Common myeloid progenitor, CD34-positive (primary cell): ENCODE measurements at regions not wholly inside any gene's neighbourhood (a gene's known extent, or its start where the extent isn't known, plus 50 kb on each side); places are given as distances from the start of the nearest gene placed in this dataset.

Source experiments
- CTCF ChIA-PET: fragments of 350-600 bp; sonication (Branson Sonifier 250); formaldehyde crosslinking; loops from one replicate; lab custom pipeline; 2021; ENCODE audit warnings: antibody characterized with exemption; lab: Charles Lee
- POLR2A ChIA-PET: fragments of 350-600 bp; sonication (Branson Sonifier 250); formaldehyde crosslinking; loops from one replicate; lab custom pipeline; 2021; ENCODE audit warnings: antibody characterized with exemption; lab: Charles Lee
- DNase-seq, 3 donors: peaks; one replicate each; pipeline versions ENCODE4 v3.0.0 to v3.0.0-alpha.2; 2013
- H3K27ac ChIP-seq, 2 experiments: 1 replicate in 1 of 2; 2 replicates in 1 of 2; pipeline ENCODE4 v1.7.0; 2013; ENCODE audit warnings: inconsistent platforms in 2 of 2, low read length in 2 of 2, mild to moderate bottlenecking in 2 of 2, low read depth in 1 of 2, moderate library complexity in 1 of 2; ENCODE audit not compliant: severe bottlenecking in 2 of 2, insufficient read depth in 1 of 2, poor library complexity in 1 of 2
- H3K27me3 ChIP-seq, 5 experiments: replicated peaks in 2 of 5; 1 replicate in 3 of 5; 2 replicates in 2 of 5; pipeline versions ENCODE4 v1.6.1 to v1.7.0; 2013; ENCODE audit warnings: low read length in 4 of 5, mild to moderate bottlenecking in 2 of 5, moderate library complexity in 2 of 5, inconsistent platforms in 1 of 5; ENCODE audit not compliant: insufficient read depth in 5 of 5, control insufficient read depth in 4 of 5
- H3K36me3 ChIP-seq, 4 experiments: 1 replicate in 2 of 4; 2 replicates in 2 of 4; pipeline versions ENCODE4 v1.6.1 to v1.7.0; 2013; ENCODE audit warnings: low read length in 3 of 4, control low read depth in 1 of 4, mild to moderate bottlenecking in 1 of 4; ENCODE audit not compliant: control insufficient read depth in 4 of 4, insufficient read depth in 4 of 4
- H3K4me1 ChIP-seq, 4 experiments: 1 replicate in 3 of 4; 2 replicates in 1 of 4; pipeline versions ENCODE4 v1.6.1 to v1.7.1; 2013; ENCODE audit warnings: low read length in 3 of 4, mild to moderate bottlenecking in 3 of 4, control low read depth in 1 of 4, inconsistent platforms in 1 of 4, moderate library complexity in 1 of 4; ENCODE audit not compliant: control insufficient read depth in 4 of 4, insufficient read depth in 4 of 4; ENCODE audit errors: control extremely low read depth in 1 of 4
- H3K4me3 ChIP-seq, 7 experiments: 1 replicate in 4 of 7; 2 replicates in 3 of 7; pipeline versions ENCODE4 v1.5.1 to v1.7.0; 2013; ENCODE audit warnings: mild to moderate bottlenecking in 7 of 7, low read length in 6 of 7, moderate library complexity in 6 of 7, inconsistent platforms in 2 of 7, low read depth in 2 of 7, control low read depth in 1 of 7; ENCODE audit not compliant: insufficient read depth in 4 of 7, control insufficient read depth in 1 of 7; ENCODE audit errors: extremely low read depth in 1 of 7
- H3K9me3 ChIP-seq, 5 experiments: 1 replicate in 4 of 5; 2 replicates in 1 of 5; pipeline versions ENCODE4 v1.6.1 to v1.7.1; 2013; ENCODE audit warnings: low read length in 4 of 5, mild to moderate bottlenecking in 2 of 5, inconsistent platforms in 1 of 5, low read depth in 1 of 5, moderate library complexity in 1 of 5; ENCODE audit not compliant: control insufficient read depth in 4 of 5, insufficient read depth in 2 of 5; ENCODE audit errors: control extremely low read depth in 1 of 5
- WGBS: methylation state at CpG from one replicate; pipeline ENCODE4 v1.1.5; 2013; ENCODE audit not compliant: insufficient coverage; 5-methylcytosine and 5-hydroxymethylcytosine counted together

DNA sequence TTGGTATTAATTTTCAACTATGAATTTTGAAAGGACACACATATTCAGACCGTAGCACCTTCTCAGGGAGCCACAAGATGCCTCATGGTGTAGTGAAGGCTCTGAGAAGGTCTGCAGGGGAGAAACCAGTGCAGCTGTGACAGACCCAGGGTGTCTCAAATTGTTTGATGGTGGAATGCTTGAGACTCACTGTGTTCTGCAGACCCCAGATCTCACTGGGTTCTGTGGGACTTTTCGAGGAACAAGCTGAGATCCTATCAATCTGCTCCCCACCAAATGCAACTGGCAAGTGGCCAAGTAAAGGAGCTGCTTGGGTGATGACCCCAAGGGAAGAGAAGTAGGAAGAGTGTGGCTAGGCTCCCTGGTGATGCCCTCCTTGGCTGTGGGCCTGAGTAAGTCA is 130.5 kb upstream of the UNC5B start:
- Histone ChIP-seq H3K4me3 (no peak overlapping the region), H3K27me3 (peaks cover 0 to 2% (median 0%) of the 10 kb centered on the region in 5 experiments), H3K36me3 (no peaks in the 10 kb centered on the region), H3K9me3 (no peaks in the 10 kb centered on the region), H3K4me1 (peaks cover 0 to 3% (median 0%) of the 10 kb centered on the region in 4 experiments), H3K27ac (no peak overlapping the region)
- no peak for DNase-seq
- ChIA-PET POLR2A (no interaction called here), CTCF (interaction anchor here (0.6 kb wide), 1 partner anchor 553 kb away, joined by 3 read pairs; no protein-coding TSS in a partner anchor)
- WGBS: 100% methylated on average over 1 of the region's 2 CpGs

- Histone ChIP-seq H3K27me3 (peaks cover 0 to 2% (median 0%) of the 10 kb centered on the region in 5 experiments), H3K9me3 (no peaks in the 10 kb centered on the region), H3K36me3 (no peaks in the 10 kb centered on the region), H3K4me3 (no peak overlapping the region), H3K4me1 (peaks cover 0 to 3% (median 0%) of the 10 kb centered on the region in 4 experiments), H3K27ac (no peak overlapping the region)
- DNase-seq: no peak
- POLR2A ChIA-PET: no interaction called here
- WGBS: 86% methylated on average over 9 of the region's 10 CpGs
- CTCF ChIA-PET: no interaction called here
Observed at GRCh38 chr10:71082960-71083715, 129.2 kb upstream of the UNC5B start.

GRCh38 chr10:71083716-71083975 is 128.7 kb upstream of the UNC5B start:
- whole genome bisulfite sequencing: 89% methylated on average over 4 of the region's 5 CpGs
- DNase-seq: no peak
- H3K27me3 ChIP-seq: peaks cover 0 to 2% (median 0%) of the 10 kb centered on the region in 5 experiments
- H3K27ac ChIP-seq: no peak overlapping the region
- ChIA-PET POLR2A (no interaction called here), CTCF (no interaction called here)
- H3K4me1 ChIP-seq: peaks cover 0 to 3% (median 0%) of the 10 kb centered on the region in 4 experiments
- H3K36me3 ChIP-seq: no peaks in the 10 kb centered on the region
- no peak overlapping the region for H3K4me3 ChIP-seq
- H3K9me3 ChIP-seq: no peaks in the 10 kb centered on the region

GRCh38 chr10:71084061-71084817 is 128.1 kb upstream of the UNC5B start:
- CTCF ChIA-PET: interaction anchor here (1.4 kb wide), 1 partner anchor 12 kb away, joined by 3 read pairs; no protein-coding TSS in a partner anchor
- 94% methylated on average over 3 of the region's 10 CpGs for WGBS
- Histone ChIP-seq H3K4me3 (no peak overlapping the region), H3K36me3 (no peaks in the 10 kb centered on the region), H3K27ac (no peak overlapping the region), H3K27me3 (no peaks in the 10 kb centered on the region), H3K9me3 (no peaks in the 10 kb centered on the region), H3K4me1 (peaks cover 0 to 3% (median 0%) of the 10 kb centered on the region in 4 experiments)
- POLR2A ChIA-PET: no interaction called here
- DNase-seq: no peak

DNA sequence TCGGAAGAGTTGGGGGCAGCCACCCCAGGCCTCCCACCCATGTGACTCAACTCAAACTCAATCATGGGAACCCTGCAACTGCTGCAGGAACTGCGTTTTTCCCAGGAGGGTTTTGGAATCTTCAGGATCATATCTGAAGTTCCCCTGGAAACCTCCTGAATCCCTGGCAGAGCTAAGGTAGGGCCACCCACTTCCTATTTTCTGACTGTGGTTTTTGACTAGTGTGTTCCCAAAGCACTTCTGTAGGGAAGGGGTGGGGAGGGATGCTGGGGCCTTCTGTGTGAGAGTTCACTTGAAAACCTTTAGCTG is 127.6 kb upstream of the UNC5B start:
- H3K9me3 ChIP-seq: no peaks in the 10 kb centered on the region
- no peaks in the 10 kb centered on the region for H3K27me3 ChIP-seq
- ChIA-PET POLR2A (no interaction called here), CTCF (interaction anchor here (1.4 kb wide), 1 partner anchor 11 kb away, joined by 3 read pairs; no protein-coding TSS in a partner anchor)
- DNase-seq: no peak
- H3K27ac ChIP-seq: no peak overlapping the region
- no peaks in the 10 kb centered on the region for H3K36me3 ChIP-seq
- H3K4me1 ChIP-seq: peaks cover 0 to 3% (median 0%) of the 10 kb centered on the region in 4 experiments
- H3K4me3 ChIP-seq: no peak overlapping the region
- WGBS: 93% methylated on average over 2 of the region's 2 CpGs

GRCh38 chr10:71085689-71086438 is 126.5 kb upstream of the UNC5B start:
- Histone ChIP-seq H3K4me3 (no peak overlapping the region), H3K9me3 (no peaks in the 10 kb centered on the region), H3K27ac (no peak overlapping the region), H3K27me3 (no peaks in the 10 kb centered on the region), H3K36me3 (no peaks in the 10 kb centered on the region), H3K4me1 (peaks cover 0 to 3% (median 0%) of the 10 kb centered on the region in 4 experiments)
- DNase-seq: no peak
- WGBS: 98% methylated on average over 12 of the region's 18 CpGs
- CTCF ChIA-PET: no interaction called here
- POLR2A ChIA-PET: no interaction called here
